Stimulated activated naive CD8-positive, alpha-beta T cell treated with anti-CD3 and anti-CD28 coated beads, Interleukin-15, Interleukin-2, amounts not matched to agents 100 ng/mL and 50 ng/mL, for 24 hours (primary cell): ENCODE measurements at regions not wholly inside any gene's neighbourhood (a gene's known extent, or its start where the extent isn't known, plus 50 kb on each side); places are given as distances from the start of the nearest gene placed in this dataset.
A peak's percentile ranks its signal among the peaks of the same experiment; 100 is the strongest.
"Not testable (repeated sequence)": the region's sequence is repeated elsewhere in the genome, so short reads cannot be mapped to it uniquely, and the experiment has no call there.

Experiments used
- H3K27ac Mint-ChIP-seq: one replicate; pipeline ENCODE4 v1.8.0; 2021; ENCODE audit warnings: mild to moderate bottlenecking, mixed read lengths
- H3K27me3 Mint-ChIP-seq: one replicate; pipeline ENCODE4 v1.8.0; 2021; ENCODE audit warnings: mixed read lengths
- H3K36me3 Mint-ChIP-seq: one replicate; pipeline ENCODE4 v1.8.0; 2021; ENCODE audit warnings: low read depth, mixed read lengths
- H3K4me1 Mint-ChIP-seq: one replicate; pipeline ENCODE4 v1.8.0; 2021; ENCODE audit warnings: low read depth, mixed read lengths
- H3K4me3 Mint-ChIP-seq: one replicate; pipeline ENCODE4 v1.8.0; 2021; ENCODE audit warnings: mild to moderate bottlenecking, mixed read lengths
- H3K9me3 Mint-ChIP-seq: one replicate; pipeline ENCODE4 v1.8.0; 2021; ENCODE audit warnings: mixed read lengths

GRCh38 chr6:149242883-149243282 lies 74.6 kb upstream of the TAB2 start:
- no peaks in the 10 kb centered on the region for H3K27me3 Mint-ChIP-seq
- peaks cover 12% of the 10 kb centered on the region for H3K36me3 Mint-ChIP-seq
- H3K27ac Mint-ChIP-seq = no peak overlapping the region
- H3K9me3 Mint-ChIP-seq = peaks cover 36% of the 10 kb centered on the region
- H3K4me3 Mint-ChIP-seq = no peak overlapping the region
- peaks cover 12% of the 10 kb centered on the region for H3K4me1 Mint-ChIP-seq

- H3K27me3 Mint-ChIP-seq = no peaks in the 10 kb centered on the region
- H3K36me3 Mint-ChIP-seq = peaks cover 4% of the 10 kb centered on the region
- peaks cover 26% of the 10 kb centered on the region for H3K9me3 Mint-ChIP-seq
- peaks cover 20% of the 10 kb centered on the region for H3K4me1 Mint-ChIP-seq
- no peak overlapping the region for H3K4me3 Mint-ChIP-seq
- no peak overlapping the region for H3K27ac Mint-ChIP-seq
Measured at GRCh38 chr6:149244105-149244504, 73.4 kb upstream of the TAB2 start.

DNA sequence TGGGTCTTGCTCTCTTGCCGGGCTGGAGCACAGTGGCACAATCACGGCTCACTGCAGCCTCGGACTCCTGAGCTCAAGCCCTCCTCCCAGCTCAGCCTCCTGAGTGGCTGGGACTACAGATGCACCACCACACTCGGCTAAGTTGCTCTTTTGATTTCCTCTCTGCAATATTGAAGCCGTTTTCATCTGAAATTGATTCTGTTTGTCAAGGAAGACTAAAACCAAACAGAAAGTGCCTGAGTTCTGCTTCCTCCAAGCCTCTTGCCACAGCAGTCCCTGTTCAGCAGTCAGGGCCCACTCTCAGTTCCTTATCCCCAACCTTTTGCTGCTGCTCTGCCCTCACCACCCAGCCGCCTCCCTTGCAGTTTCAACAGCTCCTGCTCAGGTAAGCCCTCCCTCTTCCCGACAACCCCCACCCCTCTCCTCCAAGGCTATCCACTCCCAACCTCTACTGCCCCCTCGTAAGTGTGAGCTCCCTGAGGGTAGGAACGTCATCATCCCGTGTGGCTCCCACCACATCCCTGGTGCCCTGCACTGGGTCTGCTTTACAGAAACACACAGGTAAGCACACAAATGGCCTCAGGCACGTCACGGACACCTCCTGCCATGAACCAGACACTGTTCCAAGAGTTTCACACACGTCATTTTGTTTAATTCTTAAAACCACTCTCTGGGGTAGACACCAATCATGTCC lies 70.7 kb upstream of the TAB2 start:
- H3K36me3 Mint-ChIP-seq = peaks cover 2% of the 10 kb centered on the region
- H3K4me1 Mint-ChIP-seq = peaks cover 32% of the 10 kb centered on the region
- H3K27ac Mint-ChIP-seq = no peak overlapping the region
- no peaks in the 10 kb centered on the region for H3K27me3 Mint-ChIP-seq
- no peak overlapping the region for H3K4me3 Mint-ChIP-seq
- H3K9me3 Mint-ChIP-seq = peaks cover 9% of the 10 kb centered on the region

DNA sequence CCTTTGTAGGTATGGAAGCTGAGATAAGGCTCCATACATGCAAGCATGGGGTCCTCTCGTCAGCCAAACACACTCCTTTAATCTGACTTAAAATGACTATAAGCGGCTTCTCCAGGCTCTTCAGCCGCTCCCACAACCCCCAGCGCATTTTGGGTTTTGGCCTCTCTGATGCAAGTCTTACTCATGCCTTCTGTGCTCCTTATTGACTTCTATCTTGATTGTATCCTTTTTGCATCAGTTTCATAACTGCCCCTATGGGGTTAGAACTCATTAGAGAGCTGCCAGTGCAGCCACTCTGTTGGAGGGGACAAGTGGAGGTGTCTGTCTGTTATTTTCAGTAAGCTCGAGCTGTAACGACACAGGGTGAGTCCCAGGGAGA lies 70.1 kb upstream of the TAB2 start:
- H3K9me3 Mint-ChIP-seq = peaks cover 7% of the 10 kb centered on the region
- H3K27ac Mint-ChIP-seq = no peak overlapping the region
- H3K27me3 Mint-ChIP-seq = no peaks in the 10 kb centered on the region
- peaks cover 32% of the 10 kb centered on the region for H3K4me1 Mint-ChIP-seq
- no peak overlapping the region for H3K4me3 Mint-ChIP-seq
- H3K36me3 Mint-ChIP-seq = no peaks in the 10 kb centered on the region

DNA sequence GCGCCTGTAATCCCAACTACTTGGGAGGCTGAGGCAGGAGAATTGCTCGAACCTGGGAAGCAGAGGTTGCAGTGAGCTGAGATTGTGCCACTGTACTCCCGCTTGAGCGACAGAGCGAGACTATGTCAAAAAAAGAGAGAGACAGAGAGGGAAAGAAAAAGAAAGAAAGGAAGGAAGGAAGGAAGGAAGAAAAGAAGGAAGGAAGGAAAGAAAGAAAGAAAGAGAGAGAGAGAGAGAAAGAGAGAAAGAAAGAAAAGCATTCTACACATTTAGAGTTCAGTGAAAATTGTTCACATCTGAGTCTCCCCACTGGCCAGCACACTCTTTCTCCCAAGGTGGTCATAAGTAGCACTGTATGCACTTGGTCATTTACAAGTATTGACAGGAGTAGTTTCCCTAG lies 69.2 kb upstream of the TAB2 start:
- not testable (repeated sequence) for H3K27ac Mint-ChIP-seq, H3K27me3 Mint-ChIP-seq, H3K9me3 Mint-ChIP-seq, H3K4me3 Mint-ChIP-seq, H3K36me3 Mint-ChIP-seq
- H3K4me1 Mint-ChIP-seq = peaks cover 32% of the 10 kb centered on the region

GRCh38 chr6:149248693-149249369 lies 68.7 kb upstream of the TAB2 start:
- Mint-ChIP-seq H3K27ac (peak overlapping the region; percentile 12), H3K4me3 (no peak overlapping the region), H3K36me3 (no peaks in the 10 kb centered on the region), H3K9me3 (peaks cover 2% of the 10 kb centered on the region), H3K27me3 (no peaks in the 10 kb centered on the region), H3K4me1 (peaks cover 32% of the 10 kb centered on the region)

DNA sequence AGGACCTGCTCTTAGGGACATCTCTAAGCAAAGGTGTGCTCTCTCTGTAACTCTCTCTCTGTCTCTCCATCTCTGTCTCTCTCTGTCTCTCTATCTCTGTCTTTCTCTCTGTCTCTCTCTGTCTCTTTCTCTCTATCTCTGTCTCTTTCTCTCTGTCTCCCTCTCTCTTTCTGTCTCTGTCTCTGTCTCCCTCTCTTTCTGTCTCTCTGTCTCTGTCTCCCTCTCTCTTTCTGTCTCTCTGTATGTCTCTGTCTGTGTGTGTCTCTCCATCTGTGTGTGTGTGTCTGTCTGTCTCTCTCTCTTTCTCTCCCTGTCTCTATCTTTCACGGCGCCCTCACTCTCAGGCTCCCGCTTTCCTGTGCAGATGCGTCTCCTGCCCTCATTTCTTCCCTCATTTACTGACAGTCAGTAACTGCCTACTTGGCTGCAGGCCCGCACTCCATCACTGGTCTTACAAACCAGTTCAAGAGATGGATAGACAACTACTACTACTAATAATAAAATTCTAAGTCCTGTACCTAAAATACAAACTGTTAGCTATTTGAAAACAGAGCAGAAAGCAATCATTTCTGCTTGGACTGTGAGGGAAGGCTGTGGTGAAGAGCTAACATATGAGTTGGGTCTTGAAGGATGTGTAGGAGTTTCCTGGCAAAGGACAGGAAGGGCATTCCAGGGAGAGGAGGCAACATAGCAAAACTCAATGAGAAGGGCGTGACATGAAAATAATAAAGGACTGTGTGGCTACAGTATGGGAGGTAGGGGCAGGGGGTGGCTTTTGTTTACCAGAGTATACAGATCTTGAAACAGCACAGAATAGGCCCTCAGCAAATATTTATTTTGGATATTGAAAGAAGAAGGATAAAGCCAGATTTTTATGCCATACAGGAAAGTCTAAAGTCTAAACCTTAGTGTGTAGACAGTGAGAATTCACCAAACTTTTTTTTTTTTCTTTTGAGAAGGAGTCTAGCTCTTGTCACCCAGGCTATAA lies 67.8 kb upstream of the TAB2 start:
- peaks cover 32% of the 10 kb centered on the region for H3K4me1 Mint-ChIP-seq
- no peaks in the 10 kb centered on the region for H3K9me3 Mint-ChIP-seq
- no peaks in the 10 kb centered on the region for H3K27me3 Mint-ChIP-seq
- H3K4me3 Mint-ChIP-seq = no peak overlapping the region
- peak overlapping the region; percentile 12 for H3K27ac Mint-ChIP-seq
- no peaks in the 10 kb centered on the region for H3K36me3 Mint-ChIP-seq

- H3K27ac Mint-ChIP-seq = no peak overlapping the region
- no peaks in the 10 kb centered on the region for H3K27me3 Mint-ChIP-seq
- H3K4me3 Mint-ChIP-seq = no peak overlapping the region
- no peaks in the 10 kb centered on the region for H3K36me3 Mint-ChIP-seq
- H3K4me1 Mint-ChIP-seq = peaks cover 37% of the 10 kb centered on the region
- no peaks in the 10 kb centered on the region for H3K9me3 Mint-ChIP-seq
Measured at GRCh38 chr6:149250951-149251350, 66.6 kb upstream of the TAB2 start.

GRCh38 chr6:149252622-149253021 lies 64.9 kb upstream of the TAB2 start:
- Mint-ChIP-seq H3K4me3 (no peak overlapping the region), H3K4me1 (peaks cover 28% of the 10 kb centered on the region), H3K27ac (no peak overlapping the region), H3K27me3 (no peaks in the 10 kb centered on the region), H3K36me3 (no peaks in the 10 kb centered on the region), H3K9me3 (no peaks in the 10 kb centered on the region)

- H3K27ac Mint-ChIP-seq = no peak overlapping the region
Measured at GRCh38 chr6:149254253-149254652, 63.3 kb upstream of the TAB2 start.

GRCh38 chr6:149259753-149260152 lies 57.8 kb upstream of the TAB2 start:
- Mint-ChIP-seq H3K4me3 (no peak overlapping the region), H3K27ac (no peak overlapping the region), H3K4me1 (peaks cover 42% of the 10 kb centered on the region), H3K36me3 (no peaks in the 10 kb centered on the region), H3K9me3 (no peaks in the 10 kb centered on the region), H3K27me3 (no peaks in the 10 kb centered on the region)

More at GRCh38 chr6:149254253-149254652, 63.3 kb upstream of the TAB2 start:
- Mint-ChIP-seq H3K4me1 (peaks cover 28% of the 10 kb centered on the region), H3K27me3 (no peaks in the 10 kb centered on the region), H3K4me3 (no peak overlapping the region), H3K36me3 (no peaks in the 10 kb centered on the region), H3K9me3 (no peaks in the 10 kb centered on the region)

DNA sequence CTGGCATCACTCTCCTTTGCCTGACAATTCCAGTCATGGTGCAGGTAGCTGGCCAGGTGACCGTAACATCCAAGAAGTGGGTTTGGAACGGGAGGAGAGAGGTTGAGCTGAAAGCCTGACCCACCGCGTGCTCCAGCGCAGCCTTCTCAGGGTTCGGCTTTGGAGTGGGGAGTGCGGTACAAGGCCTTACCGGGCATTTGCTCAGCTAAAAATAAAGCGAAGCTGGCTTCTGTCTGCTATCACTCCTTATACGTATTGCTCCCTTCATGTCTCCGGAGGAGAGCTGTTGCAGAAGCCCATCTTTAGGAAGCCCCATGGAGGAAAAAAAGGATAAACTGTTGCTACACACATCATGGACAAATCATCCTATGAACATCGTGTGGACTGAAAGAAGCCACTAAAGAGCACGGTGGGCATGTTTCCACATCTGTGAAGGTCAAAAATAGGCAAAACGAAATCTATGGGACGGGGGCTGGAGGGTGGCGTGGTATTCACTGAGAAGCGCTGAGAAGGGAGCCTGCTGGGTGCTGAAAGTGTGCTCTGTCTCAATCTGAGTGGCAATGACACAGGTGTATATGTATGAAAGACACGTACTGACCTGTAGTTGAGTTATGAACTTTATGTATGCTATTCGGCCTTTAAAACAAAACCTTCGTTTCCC lies 57.2 kb upstream of the TAB2 start:
- peaks cover 48% of the 10 kb centered on the region for H3K4me1 Mint-ChIP-seq
- H3K27me3 Mint-ChIP-seq = no peaks in the 10 kb centered on the region
- H3K36me3 Mint-ChIP-seq = no peaks in the 10 kb centered on the region
- no peaks in the 10 kb centered on the region for H3K9me3 Mint-ChIP-seq
- H3K27ac Mint-ChIP-seq = no peak overlapping the region
- no peak overlapping the region for H3K4me3 Mint-ChIP-seq

DNA sequence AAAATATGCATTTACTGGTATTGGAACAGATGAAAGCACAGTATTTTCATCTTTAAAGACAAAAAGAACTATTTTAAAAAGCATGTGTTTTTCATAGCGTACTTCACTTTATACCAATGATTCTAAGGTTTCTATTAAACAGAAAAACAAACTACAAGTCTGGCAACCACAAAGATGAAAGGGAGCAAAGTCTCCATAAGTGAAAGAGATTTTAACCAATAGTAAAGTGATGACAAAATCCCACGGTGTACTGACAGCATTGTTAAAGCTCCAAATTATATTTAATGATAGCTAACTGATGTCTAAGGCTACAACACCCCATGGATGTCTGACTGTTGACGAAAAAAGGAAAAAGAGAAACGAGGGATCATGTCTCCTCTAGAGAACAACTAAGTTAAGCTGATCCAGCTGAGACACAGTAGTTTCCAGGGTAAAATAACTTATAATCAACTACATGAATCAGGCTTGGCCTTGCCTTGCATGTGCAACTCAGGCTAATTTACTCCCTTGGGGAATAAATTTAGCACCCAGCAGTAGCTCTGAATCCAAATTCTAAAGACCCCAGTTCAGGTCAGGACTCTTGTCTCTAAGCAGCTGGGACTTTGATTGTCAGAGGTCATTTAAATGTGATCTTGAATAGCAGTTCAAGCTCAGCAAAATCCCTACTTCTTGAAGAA lies 56.0 kb upstream of the TAB2 start:
- peaks cover 55% of the 10 kb centered on the region for H3K4me1 Mint-ChIP-seq
- H3K4me3 Mint-ChIP-seq = peak overlapping the region; percentile 17
- H3K36me3 Mint-ChIP-seq = no peaks in the 10 kb centered on the region
- no peaks in the 10 kb centered on the region for H3K9me3 Mint-ChIP-seq
- H3K27ac Mint-ChIP-seq = no peak overlapping the region
- H3K27me3 Mint-ChIP-seq = no peaks in the 10 kb centered on the region

DNA sequence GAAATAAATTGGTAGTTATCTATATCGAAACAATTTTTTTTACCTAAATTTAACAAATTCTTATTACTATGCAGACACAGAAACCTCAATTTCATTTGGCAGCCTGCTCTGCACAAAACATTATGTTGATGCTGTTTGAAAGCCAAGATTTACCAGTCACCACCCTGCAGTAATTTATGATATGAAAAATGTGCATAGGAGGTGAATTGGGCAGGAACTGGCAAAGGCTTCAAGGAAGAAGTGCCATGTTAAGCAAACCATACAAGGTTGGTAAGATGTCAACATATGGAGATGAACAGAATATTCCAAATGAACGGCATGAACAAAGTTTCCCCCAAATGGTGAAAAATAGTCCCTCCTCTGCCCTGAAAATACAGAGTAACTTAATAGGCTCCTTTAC lies 54.2 kb upstream of the TAB2 start:
- Mint-ChIP-seq H3K27ac (no peak overlapping the region), H3K4me3 (no peak overlapping the region), H3K27me3 (no peaks in the 10 kb centered on the region), H3K9me3 (no peaks in the 10 kb centered on the region), H3K36me3 (no peaks in the 10 kb centered on the region), H3K4me1 (peaks cover 58% of the 10 kb centered on the region)
